DND-41 (cell line): ENCODE measurements at regions not wholly inside any gene's neighbourhood (a gene's known extent, or its start where the extent isn't known, plus 50 kb on each side); places are given as distances from the start of the nearest gene placed in this dataset.

Source experiments
- CTCF ChIP-seq: IDR thresholded peaks from 2 replicates; pipeline ENCODE4 v1.5.1; 2012; ENCODE audit warnings: borderline replicate concordance, low read length, moderate library complexity, mild to moderate bottlenecking; ENCODE audit not compliant: poor library complexity, severe bottlenecking; ENCODE audit errors: extremely low read depth
- EZH2 ChIP-seq: IDR thresholded peaks from 3 replicates; pipeline ENCODE4 v1.6.1; 2012; ENCODE audit warnings: borderline replicate concordance, low read depth, mild to moderate bottlenecking, moderate library complexity, low read length, inconsistent platforms; ENCODE audit not compliant: severe bottlenecking

- TF ChIP-seq CTCF (no peak), EZH2 (no peak)
These were observed 930.9 kb upstream of the CDH8 start for GRCh38 chr16:62967163-62967562.
